Neural progenitor cell (in vitro differentiated cells): ENCODE measurements at regions not wholly inside any gene's neighbourhood (a gene's known extent, or its start where the extent isn't known, plus 50 kb on each side); places are given as distances from the start of the nearest gene placed in this dataset.

Experiments used
- EZH2 ChIP-seq: fragments of 200-600 bp; sonication (generic); IDR thresholded peaks from 2 replicates; pipeline ENCODE4 v1.6.1; 2017; ENCODE audit warnings: antibody characterized with exemption, mild to moderate bottlenecking, moderate library complexity
- EZH2phosphoT487 ChIP-seq: fragments of 200-600 bp; sonication (generic); IDR thresholded peaks from 2 replicates; pipeline ENCODE4 v1.6.1; 2017; ENCODE audit warnings: antibody characterized with exemption
- TF ChIP-seq, protein P1 (sequence below): fragments of 200-600 bp; sonication (generic); IDR thresholded peaks from 2 replicates; pipeline ENCODE4 v1.5.1; 2017; ENCODE audit warnings: antibody characterized with exemption, mild to moderate bottlenecking

DNA sequence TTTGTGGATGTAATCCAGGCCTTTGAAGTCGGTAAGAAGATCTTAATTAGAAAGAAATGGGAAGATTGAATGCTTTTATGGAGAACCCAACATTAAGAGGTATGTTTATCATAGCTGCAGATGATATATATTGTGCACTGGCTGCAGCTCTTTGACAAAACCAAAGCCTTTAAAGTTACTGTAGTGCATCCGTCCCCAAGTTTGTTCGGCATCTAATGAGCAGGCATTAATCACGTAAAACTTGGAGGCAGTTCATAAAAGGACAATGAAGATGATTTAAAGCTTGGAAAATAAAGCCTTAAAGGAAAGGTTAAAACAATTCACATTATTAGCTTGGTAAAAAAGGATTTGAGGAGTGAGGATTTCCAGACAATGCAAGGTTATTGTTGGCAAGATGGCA lies 150.8 kb upstream of the ARX start:
- TF ChIP-seq, protein P1, sequence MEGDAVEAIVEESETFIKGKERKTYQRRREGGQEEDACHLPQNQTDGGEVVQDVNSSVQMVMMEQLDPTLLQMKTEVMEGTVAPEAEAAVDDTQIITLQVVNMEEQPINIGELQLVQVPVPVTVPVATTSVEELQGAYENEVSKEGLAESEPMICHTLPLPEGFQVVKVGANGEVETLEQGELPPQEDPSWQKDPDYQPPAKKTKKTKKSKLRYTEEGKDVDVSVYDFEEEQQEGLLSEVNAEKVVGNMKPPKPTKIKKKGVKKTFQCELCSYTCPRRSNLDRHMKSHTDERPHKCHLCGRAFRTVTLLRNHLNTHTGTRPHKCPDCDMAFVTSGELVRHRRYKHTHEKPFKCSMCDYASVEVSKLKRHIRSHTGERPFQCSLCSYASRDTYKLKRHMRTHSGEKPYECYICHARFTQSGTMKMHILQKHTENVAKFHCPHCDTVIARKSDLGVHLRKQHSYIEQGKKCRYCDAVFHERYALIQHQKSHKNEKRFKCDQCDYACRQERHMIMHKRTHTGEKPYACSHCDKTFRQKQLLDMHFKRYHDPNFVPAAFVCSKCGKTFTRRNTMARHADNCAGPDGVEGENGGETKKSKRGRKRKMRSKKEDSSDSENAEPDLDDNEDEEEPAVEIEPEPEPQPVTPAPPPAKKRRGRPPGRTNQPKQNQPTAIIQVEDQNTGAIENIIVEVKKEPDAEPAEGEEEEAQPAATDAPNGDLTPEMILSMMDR = no peak
- TF ChIP-seq EZH2 (no peak), EZH2phosphoT487 (no peak)
